ENCODE measurements at regions not wholly inside any gene's neighbourhood (a gene's known extent, or its start where the extent isn't known, plus 50 kb on each side); places are given as distances from the start of the nearest gene placed in this dataset.
"Not testable (repeated sequence)": the region's sequence is repeated elsewhere in the genome, so short reads cannot be mapped to it uniquely, and the experiment has no call there.

DNA sequence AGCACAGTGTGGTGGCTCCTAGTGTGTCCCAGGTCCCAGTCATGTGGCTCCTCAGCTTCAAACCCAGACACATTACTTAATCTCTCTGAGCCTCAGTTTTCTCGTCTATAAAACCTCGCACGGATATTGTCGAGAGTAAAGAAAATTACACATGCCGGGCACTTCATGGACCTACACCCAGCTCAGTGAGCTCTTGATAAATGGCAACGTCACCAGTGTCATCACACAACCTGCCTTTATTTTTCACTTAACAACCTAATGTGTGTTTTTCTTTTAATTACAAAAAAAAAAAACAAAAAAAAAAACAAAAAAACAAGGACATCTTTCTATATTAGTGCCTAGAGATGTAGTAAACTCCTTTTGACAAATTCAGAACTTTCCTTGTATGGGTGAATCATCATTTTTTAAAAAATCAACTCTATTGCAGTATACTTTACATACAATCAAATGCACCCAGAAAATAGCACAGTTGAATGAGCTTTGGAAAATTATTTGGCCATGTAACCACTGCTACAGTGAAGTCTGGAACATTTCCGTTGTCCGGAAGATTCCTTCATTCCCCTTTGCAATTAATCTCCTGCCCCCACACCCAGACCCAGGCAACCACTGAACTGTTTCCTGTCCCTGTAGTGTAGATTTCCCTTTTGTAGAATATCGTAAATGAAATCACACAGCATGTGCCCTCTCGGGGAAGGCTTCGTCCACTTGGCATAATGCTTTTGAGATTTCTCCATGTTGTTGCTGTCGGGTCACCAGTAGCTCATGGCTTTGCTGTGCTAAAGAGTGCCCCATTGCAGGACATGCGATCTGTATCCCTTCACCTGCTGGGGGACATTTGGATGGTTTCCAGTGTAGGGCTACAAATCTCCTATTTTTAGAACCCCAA, 100.4 kb upstream of the LARP1 start:
- no peak for DNase-seq
- intact Hi-C loops (cut with DNase I), result loop anchor here (5.0 to 10.0 kb wide), 2 partner anchors 158 to 290 kb away; partner anchors contain the start of gene MRPL22

DNA sequence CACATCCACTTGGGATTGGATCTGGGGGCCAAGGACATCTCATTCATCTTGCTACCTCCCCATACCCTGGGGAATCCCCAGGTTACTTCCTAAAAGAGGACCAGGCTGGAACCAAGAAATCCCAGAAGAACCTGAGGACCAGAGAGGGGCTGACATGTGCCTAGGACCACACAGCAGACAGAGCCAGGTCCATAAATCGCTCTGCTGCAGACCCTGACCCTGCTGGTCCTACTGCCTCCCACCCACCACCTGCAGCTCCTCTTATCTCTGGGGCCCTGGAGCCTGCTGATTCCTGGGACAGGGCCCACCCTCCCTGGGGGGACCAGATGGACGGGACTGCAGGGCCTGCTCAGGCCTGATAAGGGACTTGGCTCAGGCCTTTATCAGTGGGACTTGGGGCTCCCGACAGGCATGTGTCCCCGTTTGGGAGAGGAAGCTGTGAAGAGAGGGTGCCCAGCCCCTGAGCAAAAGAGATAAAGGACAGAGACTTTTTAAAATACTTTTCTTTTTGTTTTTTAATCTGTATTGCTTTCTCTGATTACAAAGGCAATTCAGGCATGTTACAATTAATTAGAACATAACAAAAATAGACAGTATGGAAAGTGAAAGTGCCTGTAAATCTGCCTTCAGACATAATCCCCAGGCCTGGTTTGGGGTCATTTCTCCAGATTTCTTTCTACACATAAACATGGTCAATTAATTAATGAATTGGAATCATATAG, 101.3 kb upstream of the LARP1 start:
- DNase-seq, result no peak
- intact Hi-C loops (cut with DNase I), result loop anchor here (5.0 to 10.0 kb wide), 2 partner anchors 158 to 291 kb away; partner anchors contain the start of gene MRPL22

DNA sequence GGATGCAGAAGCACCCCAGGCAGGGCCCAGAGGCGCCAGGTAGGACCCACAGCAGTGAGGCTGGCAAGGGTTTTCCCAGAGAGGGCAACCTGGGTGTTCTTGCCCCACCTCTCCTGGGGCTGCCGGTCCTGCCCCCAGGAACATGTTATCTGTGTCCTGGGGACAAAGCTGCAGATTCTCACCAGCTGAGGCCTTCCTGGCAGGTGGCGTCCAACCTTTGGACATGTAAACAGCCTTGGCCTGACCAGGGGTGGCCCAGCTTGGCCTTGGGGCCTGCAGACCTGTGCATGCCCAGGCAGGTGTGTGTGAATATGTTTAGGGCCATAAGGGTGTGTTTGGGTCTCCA, 101.8 kb upstream of the LARP1 start:
- intact Hi-C loops (cut with DNase I), result loop anchor here (5.0 to 10.0 kb wide), 2 partner anchors 159 to 291 kb away; partner anchors contain the start of gene MRPL22
- DNase-seq, result no peak

DNA sequence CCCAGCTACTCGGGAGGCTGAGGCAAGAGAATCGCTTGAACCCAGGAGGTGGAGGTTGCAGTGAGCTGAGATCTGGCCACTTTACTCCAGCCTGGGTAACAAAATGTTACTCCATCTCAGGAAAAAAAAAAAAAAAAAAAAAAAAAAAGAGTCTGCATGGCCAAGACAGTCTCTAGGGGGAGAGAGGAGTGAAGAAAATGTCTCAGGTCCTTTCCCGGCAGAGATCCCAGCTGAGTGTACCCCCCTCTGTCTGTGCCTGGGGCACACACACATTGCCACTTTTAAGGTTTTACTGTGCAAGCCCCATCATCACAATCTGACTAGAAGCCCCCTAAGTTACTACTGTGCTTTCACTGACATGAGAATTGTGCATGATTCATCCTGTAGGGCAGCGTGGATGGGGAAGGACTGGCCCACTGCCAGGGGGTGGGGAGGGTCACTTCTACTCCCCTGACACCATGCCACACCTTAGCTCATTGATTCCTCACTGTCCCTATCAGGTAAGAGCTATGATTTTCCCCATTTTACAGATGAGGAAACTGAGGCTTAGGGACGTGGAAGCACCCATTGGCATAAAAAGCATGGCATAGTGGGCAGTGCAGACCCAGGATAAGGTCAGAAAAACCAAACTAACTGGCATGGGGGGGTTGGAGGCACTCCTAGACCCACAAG, 102.3 kb upstream of the LARP1 start:
- intact Hi-C loops (cut with DNase I), result loop anchor here (5.0 to 10.0 kb wide), 2 partner anchors 159 to 292 kb away; partner anchors contain the start of gene MRPL22
- no peak for DNase-seq

DNA sequence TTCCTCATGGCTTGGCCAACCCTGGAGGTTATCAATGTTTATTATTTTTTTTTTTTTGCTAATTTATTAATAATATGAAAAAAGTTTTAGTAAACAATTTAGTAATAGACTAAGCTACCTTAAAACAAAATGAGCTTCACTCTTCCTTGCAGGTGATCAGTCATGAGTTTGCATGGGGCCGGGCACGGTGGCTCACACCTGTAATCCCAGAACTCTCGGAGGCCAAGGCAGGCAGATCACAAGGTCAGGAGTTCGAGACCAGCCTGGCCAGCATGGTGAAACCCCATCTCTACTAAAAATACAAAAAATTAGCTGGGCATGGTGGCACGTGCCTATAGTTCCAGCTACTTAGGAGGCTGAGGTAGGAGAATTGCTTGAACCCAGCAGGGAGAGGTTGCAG, 103.4 kb upstream of the LARP1 start:
- intact Hi-C loops (cut with DNase I), result loop anchor here (5.0 to 10.0 kb wide), 2 partner anchors 161 to 293 kb away; partner anchors contain the start of gene MRPL22
- DNase-seq, result not testable (repeated sequence)

DNA sequence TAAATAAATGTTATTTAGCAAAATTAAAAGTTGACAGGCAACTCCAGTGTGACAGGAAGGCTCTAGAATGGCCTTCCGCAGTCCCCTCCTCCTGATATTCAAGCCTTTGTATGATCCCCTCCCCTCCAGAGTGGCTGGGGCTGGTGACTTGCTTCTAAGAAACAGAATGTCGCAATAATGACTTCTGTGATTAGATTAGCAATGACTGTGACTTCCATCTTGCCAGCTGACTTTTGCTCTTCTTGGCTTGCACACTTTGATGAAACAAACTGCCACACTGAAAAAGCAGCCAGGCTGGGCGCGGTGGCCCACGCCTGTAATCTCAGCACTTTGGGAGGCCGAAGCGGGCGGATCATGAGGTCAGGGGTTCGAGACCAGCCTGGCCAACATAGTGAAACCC, 106.5 kb upstream of the LARP1 start:
- no peak for DNase-seq
- intact Hi-C loops (cut with DNase I), result no loop called here

DNA sequence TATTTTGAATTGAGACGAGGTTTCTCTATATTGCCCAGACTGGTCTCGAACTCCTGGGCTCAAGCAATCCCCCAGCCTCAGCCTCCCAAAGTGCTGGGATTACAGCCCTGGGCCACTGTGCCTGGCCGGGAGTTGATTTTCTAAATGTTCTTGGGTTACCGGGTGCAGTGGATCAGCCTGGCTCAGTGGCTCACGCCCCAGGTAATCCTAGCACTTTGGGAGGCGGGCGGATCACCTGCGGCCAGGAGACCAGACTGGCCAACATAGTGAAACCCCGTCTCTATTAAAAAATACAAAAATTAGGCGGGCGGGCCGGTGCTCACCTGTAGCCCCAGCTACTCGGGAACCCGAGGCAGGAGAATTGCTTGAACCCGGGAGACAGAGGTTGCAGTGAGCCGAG, 106.9 kb upstream of the LARP1 start:
- DNase-seq, result no peak
- intact Hi-C loops (cut with DNase I), result no loop called here

DNA sequence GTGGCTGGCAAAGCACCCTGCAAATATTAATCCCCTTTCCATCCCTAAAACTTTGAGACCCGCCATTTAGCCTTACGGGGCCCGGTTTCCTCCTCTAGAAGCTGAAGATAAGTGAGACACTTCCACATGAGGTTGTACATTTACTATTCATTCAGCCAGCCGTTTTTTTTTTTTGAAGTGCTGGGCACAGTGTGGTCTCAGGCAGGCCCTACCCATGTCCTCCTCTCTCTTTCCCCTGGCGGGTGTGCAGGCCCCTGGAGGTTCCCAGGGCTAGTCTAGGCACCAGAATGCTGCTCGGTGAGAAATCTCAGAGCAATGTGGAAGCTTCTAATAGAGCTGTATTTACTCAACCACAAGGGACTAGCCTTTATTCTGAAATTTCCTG, 107.4 kb upstream of the LARP1 start:
- no peak for DNase-seq

DNA sequence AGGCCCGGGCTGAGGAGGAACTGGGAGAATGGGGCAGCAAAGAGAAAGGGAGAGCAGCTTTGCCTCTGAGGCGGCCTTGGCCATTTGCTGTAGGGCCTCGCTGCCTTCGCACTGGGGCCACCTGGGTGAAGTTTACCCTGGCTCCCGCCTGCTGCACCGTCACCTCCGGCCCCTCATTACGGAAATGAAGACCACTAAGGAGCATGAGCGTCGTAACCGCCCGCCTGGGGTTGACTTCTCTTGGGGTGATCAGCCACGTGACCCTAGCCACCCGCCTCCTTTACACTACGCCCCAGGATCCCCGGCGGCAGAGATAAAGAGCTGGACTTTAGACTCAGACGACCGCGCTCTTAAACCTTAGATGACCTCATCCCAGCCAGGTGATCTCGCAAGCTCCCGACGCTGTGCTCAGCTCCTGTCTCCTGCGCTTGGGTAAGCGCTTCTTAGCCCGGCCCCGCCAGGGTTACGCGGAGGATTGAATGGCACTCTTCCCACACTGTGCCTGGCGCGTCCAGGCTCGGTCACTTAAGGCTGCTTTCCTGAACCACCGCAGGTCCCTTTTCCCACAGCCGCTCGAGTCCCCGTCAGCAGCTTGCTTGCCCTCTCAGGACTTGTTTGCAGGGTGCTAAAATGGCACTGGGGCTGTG, 107.9 kb upstream of the LARP1 start:
- peak in 32 of 42 donors; percentile 7 to 55 (median 16) for DNase-seq
- intact Hi-C loops (cut with DNase I), result no loop called here

More for the DNA sequence above, 107.4 kb upstream of the LARP1 start:
- intact Hi-C loops (cut with DNase I), result no loop called here

DNA sequence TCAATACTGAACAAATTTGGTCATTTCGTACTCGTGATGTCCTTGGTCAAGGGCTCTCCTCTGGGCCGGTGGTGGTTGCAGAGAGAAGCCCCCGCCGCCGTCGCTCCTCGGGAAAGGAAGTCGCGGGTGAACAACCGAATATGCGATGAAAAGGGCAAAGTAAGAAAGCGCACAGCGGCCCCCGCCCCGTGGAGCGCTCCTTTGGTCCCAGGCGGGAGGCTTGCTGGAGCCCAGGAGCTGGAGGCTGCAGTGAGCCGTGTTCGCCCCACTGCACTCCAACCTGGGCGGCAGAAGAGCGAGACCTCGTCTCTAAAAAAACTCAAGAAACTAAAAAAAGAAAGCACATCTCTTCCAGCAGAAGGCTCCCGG, 108.4 kb upstream of the LARP1 start:
- intact Hi-C loops (cut with DNase I), result no loop called here
- peak in 1 of 42 donors; percentile 22 for DNase-seq

DNA sequence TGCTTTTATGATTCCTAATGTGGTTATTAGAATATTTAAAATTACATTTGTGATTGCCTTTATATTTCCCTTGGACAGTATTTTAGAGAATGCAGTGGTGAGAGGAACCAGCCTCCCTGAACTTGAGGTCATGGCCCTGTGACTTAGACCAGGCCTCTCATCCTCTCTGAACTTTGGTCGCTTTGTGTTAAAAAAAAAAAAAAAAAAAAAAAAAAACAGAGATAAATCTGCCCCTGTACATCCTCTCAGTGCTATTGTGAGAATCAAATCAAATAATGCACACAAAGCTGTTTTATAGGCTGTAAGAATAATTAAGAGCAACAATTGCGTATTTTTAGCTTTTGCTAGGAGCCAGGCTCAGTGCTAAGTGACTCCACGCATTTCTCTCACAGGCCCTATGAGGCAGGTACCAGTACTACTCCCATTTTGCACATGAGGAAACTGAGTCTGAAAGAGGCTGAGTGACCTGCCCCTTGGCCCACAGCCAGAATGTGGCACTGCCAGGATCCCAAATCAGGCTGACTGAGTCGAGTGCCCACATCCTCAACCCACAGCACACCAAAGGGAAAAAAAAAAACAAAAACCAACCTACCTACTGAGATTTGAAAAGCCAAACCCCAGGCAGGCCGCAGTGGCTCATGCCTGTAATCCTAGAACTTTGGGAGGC, 110.3 kb upstream of the LARP1 start:
- DNase-seq, result no peak
- intact Hi-C loops (cut with DNase I), result no loop called here

DNA sequence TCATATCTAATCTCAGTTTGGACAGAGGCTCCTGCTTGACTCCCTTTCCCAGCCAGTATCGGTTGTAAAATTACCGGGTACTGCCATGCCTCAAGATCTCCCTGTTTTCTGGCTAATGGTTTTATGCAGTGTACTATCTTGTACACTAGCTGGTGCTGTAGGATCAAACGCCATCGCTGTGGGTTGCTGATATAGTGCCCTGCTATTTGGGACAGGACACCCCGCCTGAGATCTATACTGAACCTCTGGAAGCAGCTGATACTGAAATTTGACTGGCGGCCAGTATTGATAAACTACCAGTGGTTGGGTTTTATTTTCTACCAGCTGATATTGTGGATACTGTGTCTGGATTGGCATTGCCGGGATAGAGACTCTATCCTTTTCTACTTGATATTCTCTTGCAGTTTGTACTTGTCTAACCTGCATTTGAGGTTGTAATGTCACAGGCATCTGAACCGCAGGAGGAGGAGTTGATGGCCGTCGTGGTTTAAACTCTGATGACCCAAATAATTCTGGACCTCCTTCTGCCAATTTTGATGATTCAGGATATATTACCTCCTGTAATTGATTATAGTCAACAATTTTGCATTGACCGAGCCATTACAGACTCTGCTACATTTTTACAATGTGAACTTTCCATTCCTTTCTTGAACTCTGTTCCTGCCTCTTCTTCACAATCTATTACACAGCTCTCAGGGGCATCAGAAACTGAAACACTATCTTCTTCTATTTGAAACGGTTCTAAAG, 112.5 kb upstream of the LARP1 start:
- DNase-seq, result peak in 9 of 42 donors; percentile 15 to 58 (median 20)
- intact Hi-C loops (cut with DNase I), result no loop called here

DNA sequence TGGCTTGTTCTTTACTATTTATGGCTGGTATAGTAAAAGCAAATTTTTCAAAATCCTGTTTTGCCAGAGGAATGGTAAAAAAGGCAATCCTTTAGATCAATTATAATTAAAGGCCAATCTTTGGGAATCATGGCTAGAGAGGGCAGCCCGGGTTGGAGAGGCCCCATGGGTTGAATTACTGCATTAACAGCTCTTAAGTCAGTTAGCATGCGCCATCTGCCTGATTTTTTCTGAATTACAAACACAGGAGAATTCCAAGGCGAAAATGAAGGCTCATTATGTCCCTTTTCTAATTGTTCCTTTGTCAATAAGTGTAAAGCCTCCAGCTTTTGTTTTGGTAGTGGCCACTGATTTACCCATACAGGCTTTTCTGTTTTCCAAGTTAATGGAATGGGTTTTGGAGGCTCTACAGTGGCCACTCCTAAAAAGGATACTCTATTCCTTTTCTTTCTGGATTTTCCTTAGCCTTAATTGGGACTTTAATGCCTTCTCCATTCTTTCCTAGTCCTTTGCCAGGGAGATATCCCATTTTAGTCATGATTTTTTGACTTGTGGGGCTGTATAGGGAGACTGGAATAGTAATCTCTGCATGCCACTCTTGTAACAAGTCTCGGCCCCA, 114.9 kb upstream of the LARP1 start:
- peak in 17 of 42 donors; percentile 14 to 65 (median 25) for DNase-seq
- intact Hi-C loops (cut with DNase I), result not testable (repeated sequence)

DNA sequence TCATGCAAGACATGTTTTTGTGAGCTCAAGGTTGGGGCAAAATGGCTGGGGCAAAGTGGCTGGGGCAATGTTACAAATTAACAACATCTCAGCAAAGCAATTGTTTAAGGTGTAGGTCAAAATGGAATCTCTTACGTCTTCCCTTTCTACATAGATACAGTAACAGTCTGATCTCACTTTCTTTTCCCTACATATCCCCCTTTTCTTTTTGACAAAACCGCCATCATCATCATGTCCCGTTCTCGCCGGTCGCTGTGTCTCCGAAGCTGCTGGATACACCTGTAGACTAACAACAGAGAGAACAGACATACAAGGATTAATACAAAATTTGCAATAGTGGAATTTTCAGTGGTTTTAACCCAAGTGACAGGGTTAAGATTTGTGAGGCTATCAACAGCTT, 118.4 kb upstream of the LARP1 start:
- DNase-seq; intact Hi-C loops (cut with DNase I): not testable (repeated sequence)

DNA sequence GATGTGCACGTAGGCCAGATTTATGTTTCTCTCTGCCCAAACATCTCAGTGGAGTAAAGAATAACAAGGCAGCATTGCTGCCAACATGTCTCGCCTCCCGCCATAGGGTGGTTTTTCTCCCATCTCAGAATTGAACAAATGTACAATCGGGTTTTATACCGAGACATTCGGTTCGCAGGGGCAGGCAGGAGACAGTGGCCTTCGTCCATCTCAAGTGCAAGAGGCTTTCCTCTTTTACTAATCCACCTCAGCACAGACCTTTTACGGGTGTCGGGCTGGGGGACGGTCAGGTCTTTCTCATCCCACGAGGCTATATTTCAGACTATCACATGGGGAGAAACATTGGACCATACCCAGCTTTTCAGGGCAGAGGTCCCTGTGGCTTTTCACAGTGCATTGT, 118.9 kb upstream of the LARP1 start:
- DNase-seq; intact Hi-C loops (cut with DNase I): not testable (repeated sequence)

DNA sequence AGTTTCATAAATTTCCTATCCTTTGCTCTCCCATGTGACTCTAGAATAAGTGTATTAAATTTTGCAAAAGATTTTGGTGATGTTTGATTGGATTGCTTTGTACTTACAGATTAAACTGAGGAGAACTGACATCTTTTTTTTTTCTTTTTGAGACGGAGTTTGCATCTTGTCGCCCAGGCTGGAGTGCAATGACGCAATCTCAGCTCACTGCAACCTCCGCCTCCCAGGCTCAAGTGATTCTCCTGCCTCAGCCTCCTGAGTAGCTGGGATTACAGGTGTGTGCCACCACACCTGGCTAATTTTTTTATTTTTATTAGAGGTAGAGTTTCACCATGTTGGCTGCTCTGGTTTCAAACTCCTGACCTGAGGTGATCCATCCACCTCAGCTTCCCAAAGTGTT, 121.4 kb upstream of the LARP1 start:
- DNase-seq; intact Hi-C loops (cut with DNase I): not testable (repeated sequence)

DNA sequence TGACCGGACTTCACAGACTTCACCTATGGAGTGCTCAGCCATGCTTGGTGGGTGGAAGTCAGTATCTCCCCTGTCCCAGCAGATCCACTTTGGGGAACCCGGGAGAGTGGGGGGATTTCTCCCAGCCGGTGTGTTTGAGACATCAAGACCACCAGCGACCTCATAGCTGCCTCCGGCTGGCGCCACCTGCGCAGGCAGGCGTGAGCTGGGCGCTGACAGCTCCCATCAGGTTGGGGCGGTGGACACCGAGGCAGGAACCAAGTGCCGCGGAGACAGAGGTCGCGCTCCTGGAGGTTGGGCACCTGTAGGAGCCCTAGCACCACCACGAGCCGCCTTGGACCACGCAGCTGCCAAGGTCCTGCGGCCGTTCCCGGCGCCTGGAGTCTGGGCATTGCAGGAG, 124.0 kb upstream of the LARP1 start:
- intact Hi-C loops (cut with DNase I), result no loop called here
- DNase-seq, result no peak
